Neural cell (in vitro differentiated cells): ENCODE measurements at regions not wholly inside any gene's neighbourhood (a gene's known extent, or its start where the extent isn't known, plus 50 kb on each side); places are given as distances from the start of the nearest gene placed in this dataset.

Experiments used
- H2AFZ ChIP-seq: fragments of 200-600, 300-800 bp; sonication (generic), shearing (Covaris generic); 2 replicates; pipeline ENCODE4 v1.6.0; 2014; ENCODE audit warnings: low read depth, mild to moderate bottlenecking, antibody characterized with exemption, low read length, moderate library complexity
- H3F3A ChIP-seq: fragments of 200-600 bp; shearing (Covaris generic); 2 replicates; pipeline ENCODE4 v1.6.1; 2016; ENCODE audit warnings: mild to moderate bottlenecking, moderate library complexity, mixed read lengths, antibody characterized with exemption, low read length; ENCODE audit not compliant: insufficient read depth, poor library complexity, severe bottlenecking
- H3K27ac ChIP-seq: fragments of 200-600, 300-800 bp; sonication (generic), shearing (Covaris generic); 2 replicates; pipeline ENCODE4 v1.5.1; 2014; ENCODE audit warnings: mild to moderate bottlenecking, low read length, moderate library complexity
- H3K27me3 ChIP-seq: fragments of 300-800, 200-600 bp; sonication (generic), shearing (Covaris generic); 2 replicates; pipeline ENCODE4 v1.6.0; 2014; ENCODE audit warnings: mild to moderate bottlenecking, low read depth, low read length, moderate library complexity; ENCODE audit not compliant: insufficient read depth
- H3K36me3 ChIP-seq: fragments of 300-800, 200-600 bp; sonication (generic), shearing (Covaris generic); 2 replicates; pipeline ENCODE4 v1.5.1; 2014; ENCODE audit warnings: mild to moderate bottlenecking, antibody characterized with exemption, low read length, moderate library complexity; ENCODE audit not compliant: insufficient read depth
- H3K4me2 ChIP-seq: fragments of 300-800, 200-600 bp; sonication (generic), shearing (Covaris generic); 2 replicates; pipeline ENCODE4 v1.6.0; 2014; ENCODE audit warnings: mild to moderate bottlenecking, low read length
- H3K4me3 ChIP-seq: fragments of 300-800, 200-600 bp; sonication (generic), shearing (Covaris generic); 2 replicates; pipeline ENCODE4 v1.5.1; 2014; ENCODE audit warnings: mild to moderate bottlenecking, low read length, moderate library complexity
- H3K79me2 ChIP-seq: fragments of 200-600 bp; shearing (Covaris generic); replicated peaks from 2 replicates; pipeline ENCODE4 v1.6.0; 2014; ENCODE audit warnings: mild to moderate bottlenecking, low read length, moderate library complexity; ENCODE audit not compliant: insufficient read depth
- H3K9ac ChIP-seq: fragments of 300-800, 200-600 bp; sonication (generic), shearing (Covaris generic); 2 replicates; pipeline ENCODE4 v1.6.1; 2016; ENCODE audit warnings: mild to moderate bottlenecking, low read length, mixed read lengths
- H3K9me2 ChIP-seq: fragments of 200-600 bp; shearing (Covaris generic); 2 replicates; pipeline ENCODE4 v1.6.1; 2016; ENCODE audit warnings: mild to moderate bottlenecking, low read length, mixed read lengths; ENCODE audit not compliant: insufficient read depth
- H3K9me3 ChIP-seq: fragments of 200-600, 300-800 bp; sonication (generic), shearing (Covaris generic); 2 replicates; pipeline ENCODE4 v1.6.1; 2016; ENCODE audit warnings: mild to moderate bottlenecking, mixed run types, low read length, moderate library complexity, mixed read lengths
- H4K20me1 ChIP-seq: fragments of 200-600 bp; shearing (Covaris generic); 2 replicates; pipeline ENCODE4 v1.6.1; 2016; ENCODE audit warnings: mild to moderate bottlenecking, mixed run types; ENCODE audit not compliant: insufficient read depth
- EP300 ChIP-seq: fragments of 450-650 bp; conservative IDR thresholded peaks from 2 replicates; pipeline ENCODE4 v1.6.1; 2014; ENCODE audit warnings: antibody characterized with exemption, mild to moderate bottlenecking, moderate library complexity; ENCODE audit not compliant: poor library complexity, severe bottlenecking
- EZH2 ChIP-seq: fragments of 200-600, 300-800 bp; shearing (Covaris generic), sonication (generic); IDR thresholded peaks from 2 replicates; pipeline ENCODE4 v1.6.1; 2014; ENCODE audit warnings: antibody characterized with exemption, low read length, borderline replicate concordance, mild to moderate bottlenecking; ENCODE audit not compliant: insufficient read depth, poor library complexity, severe bottlenecking
- MXI1 ChIP-seq: fragments of 450-650 bp; conservative IDR thresholded peaks from 2 replicates; pipeline ENCODE4 v1.6.1; 2014; ENCODE audit warnings: antibody characterized with exemption, mild to moderate bottlenecking; ENCODE audit not compliant: poor library complexity, severe bottlenecking
- POLR2AphosphoS5 ChIP-seq: IDR thresholded peaks from 2 replicates; pipeline ENCODE4 v1.6.1; 2012
- RAD21 ChIP-seq: fragments of 450-650 bp; conservative IDR thresholded peaks from 2 replicates; pipeline ENCODE4 v1.6.1; 2014; ENCODE audit warnings: antibody characterized with exemption, mild to moderate bottlenecking, moderate library complexity
- SMC3 ChIP-seq: fragments of 450-650 bp; conservative IDR thresholded peaks from 2 replicates; pipeline ENCODE4 v1.6.1; 2014; ENCODE audit warnings: antibody characterized with exemption, mild to moderate bottlenecking, moderate library complexity; ENCODE audit not compliant: poor library complexity
- TAF1 ChIP-seq: IDR thresholded peaks from 2 replicates; pipeline ENCODE4 v1.6.1; 2012; ENCODE audit warnings: low read depth
- TF ChIP-seq, protein P1 (sequence below): IDR thresholded peaks from 2 replicates; pipeline ENCODE4 v1.6.1; 2012; ENCODE audit warnings: borderline replicate concordance
- TF ChIP-seq, protein P2 (sequence below): fragments of 450-650 bp; IDR thresholded peaks from 2 replicates; pipeline ENCODE4 v1.5.1; 2014; ENCODE audit warnings: antibody characterized with exemption, mild to moderate bottlenecking, moderate library complexity; ENCODE audit not compliant: poor library complexity, severe bottlenecking

DNA sequence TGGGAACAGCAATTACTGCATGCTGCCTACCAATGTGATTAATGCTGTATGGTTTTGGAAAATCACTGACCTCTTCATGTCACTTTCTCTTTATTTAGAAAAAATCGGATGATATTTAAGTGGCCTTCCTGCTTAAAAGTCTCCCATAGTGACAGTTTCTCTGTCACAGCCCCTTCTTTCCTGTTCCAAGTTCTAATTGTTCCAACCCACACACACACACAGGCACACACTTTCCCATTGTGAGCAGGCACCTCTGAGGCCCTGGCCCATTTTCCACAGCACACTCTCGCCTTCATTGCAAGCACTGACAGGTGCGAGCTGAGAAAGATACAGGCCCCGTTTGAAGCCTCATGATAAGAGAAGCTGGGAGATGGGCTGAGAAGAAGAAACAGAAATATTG, 505.9 kb downstream of the HS3ST4 start:
- TF ChIP-seq MXI1: no peak
- TF ChIP-seq TAF1: no peak
- no peak for TF ChIP-seq EZH2
- no peak for TF ChIP-seq POLR2AphosphoS5
- TF ChIP-seq RAD21: no peak
- no peak for TF ChIP-seq SMC3
- TF ChIP-seq, protein P1, sequence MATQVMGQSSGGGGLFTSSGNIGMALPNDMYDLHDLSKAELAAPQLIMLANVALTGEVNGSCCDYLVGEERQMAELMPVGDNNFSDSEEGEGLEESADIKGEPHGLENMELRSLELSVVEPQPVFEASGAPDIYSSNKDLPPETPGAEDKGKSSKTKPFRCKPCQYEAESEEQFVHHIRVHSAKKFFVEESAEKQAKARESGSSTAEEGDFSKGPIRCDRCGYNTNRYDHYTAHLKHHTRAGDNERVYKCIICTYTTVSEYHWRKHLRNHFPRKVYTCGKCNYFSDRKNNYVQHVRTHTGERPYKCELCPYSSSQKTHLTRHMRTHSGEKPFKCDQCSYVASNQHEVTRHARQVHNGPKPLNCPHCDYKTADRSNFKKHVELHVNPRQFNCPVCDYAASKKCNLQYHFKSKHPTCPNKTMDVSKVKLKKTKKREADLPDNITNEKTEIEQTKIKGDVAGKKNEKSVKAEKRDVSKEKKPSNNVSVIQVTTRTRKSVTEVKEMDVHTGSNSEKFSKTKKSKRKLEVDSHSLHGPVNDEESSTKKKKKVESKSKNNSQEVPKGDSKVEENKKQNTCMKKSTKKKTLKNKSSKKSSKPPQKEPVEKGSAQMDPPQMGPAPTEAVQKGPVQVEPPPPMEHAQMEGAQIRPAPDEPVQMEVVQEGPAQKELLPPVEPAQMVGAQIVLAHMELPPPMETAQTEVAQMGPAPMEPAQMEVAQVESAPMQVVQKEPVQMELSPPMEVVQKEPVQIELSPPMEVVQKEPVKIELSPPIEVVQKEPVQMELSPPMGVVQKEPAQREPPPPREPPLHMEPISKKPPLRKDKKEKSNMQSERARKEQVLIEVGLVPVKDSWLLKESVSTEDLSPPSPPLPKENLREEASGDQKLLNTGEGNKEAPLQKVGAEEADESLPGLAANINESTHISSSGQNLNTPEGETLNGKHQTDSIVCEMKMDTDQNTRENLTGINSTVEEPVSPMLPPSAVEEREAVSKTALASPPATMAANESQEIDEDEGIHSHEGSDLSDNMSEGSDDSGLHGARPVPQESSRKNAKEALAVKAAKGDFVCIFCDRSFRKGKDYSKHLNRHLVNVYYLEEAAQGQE: no peak
- TF ChIP-seq, protein P2, sequence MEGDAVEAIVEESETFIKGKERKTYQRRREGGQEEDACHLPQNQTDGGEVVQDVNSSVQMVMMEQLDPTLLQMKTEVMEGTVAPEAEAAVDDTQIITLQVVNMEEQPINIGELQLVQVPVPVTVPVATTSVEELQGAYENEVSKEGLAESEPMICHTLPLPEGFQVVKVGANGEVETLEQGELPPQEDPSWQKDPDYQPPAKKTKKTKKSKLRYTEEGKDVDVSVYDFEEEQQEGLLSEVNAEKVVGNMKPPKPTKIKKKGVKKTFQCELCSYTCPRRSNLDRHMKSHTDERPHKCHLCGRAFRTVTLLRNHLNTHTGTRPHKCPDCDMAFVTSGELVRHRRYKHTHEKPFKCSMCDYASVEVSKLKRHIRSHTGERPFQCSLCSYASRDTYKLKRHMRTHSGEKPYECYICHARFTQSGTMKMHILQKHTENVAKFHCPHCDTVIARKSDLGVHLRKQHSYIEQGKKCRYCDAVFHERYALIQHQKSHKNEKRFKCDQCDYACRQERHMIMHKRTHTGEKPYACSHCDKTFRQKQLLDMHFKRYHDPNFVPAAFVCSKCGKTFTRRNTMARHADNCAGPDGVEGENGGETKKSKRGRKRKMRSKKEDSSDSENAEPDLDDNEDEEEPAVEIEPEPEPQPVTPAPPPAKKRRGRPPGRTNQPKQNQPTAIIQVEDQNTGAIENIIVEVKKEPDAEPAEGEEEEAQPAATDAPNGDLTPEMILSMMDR: no peak
- TF ChIP-seq EP300: no peak
- no peaks in the 10 kb centered on the region for H3K36me3 ChIP-seq
- no peak overlapping the region for H3K4me3 ChIP-seq
- no peak overlapping the region for H3K4me2 ChIP-seq
- no peaks in the 10 kb centered on the region for H3F3A ChIP-seq
- H3K9me3 ChIP-seq: no peaks in the 10 kb centered on the region
- H3K27me3 ChIP-seq: no peaks in the 10 kb centered on the region
- no peaks in the 10 kb centered on the region for H4K20me1 ChIP-seq
- no peak overlapping the region for H2AFZ ChIP-seq
- no peaks in the 10 kb centered on the region for H3K9me2 ChIP-seq
- no peaks in the 10 kb centered on the region for H3K79me2 ChIP-seq
- H3K9ac ChIP-seq: no peak overlapping the region
- H3K27ac ChIP-seq: no peak overlapping the region

DNA sequence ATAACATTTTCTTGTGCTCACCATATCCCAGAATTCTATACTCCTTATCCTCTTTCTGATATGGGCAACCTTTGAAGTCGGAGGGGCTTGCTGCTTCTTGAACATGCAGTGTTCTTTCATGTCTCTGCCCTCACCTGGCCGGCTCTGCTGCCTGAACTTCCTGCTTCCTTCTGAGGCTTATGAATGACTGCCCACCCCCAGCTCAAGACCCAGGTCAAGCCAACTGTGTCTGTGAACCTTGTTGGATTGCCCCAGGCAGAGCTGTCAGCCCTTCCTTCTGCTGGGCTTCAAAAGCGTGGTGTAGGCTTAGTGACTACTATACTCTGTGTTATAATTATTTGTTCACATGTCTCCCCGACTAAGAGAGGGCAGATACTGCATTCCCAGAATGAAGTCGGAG, 506.5 kb downstream of the HS3ST4 start:
- Histone ChIP-seq H3K36me3 (no peaks in the 10 kb centered on the region), H3K9ac (no peak overlapping the region), H3K4me2 (no peak overlapping the region), H2AFZ (no peak overlapping the region), H4K20me1 (no peaks in the 10 kb centered on the region), H3K9me3 (no peaks in the 10 kb centered on the region), H3K27me3 (no peaks in the 10 kb centered on the region), H3K79me2 (no peaks in the 10 kb centered on the region), H3F3A (no peaks in the 10 kb centered on the region), H3K4me3 (no peak overlapping the region), H3K27ac (no peak overlapping the region), H3K9me2 (no peaks in the 10 kb centered on the region)
- TF ChIP-seq EZH2: no peak
- TF ChIP-seq POLR2AphosphoS5: no peak
- TF ChIP-seq MXI1: no peak
- TF ChIP-seq, protein P1: no peak
- TF ChIP-seq EP300: no peak
- no peak for TF ChIP-seq SMC3
- TF ChIP-seq, protein P2: no peak
- TF ChIP-seq RAD21: no peak
- TF ChIP-seq TAF1: no peak
